ENCODE measurements at regions not wholly inside any gene's neighbourhood (a gene's known extent, or its start where the extent isn't known, plus 50 kb on each side); places are given as distances from the start of the nearest gene placed in this dataset.

GRCh38 chr17:70642059-70642458 lies 472.7 kb downstream of the KCNJ2 start:
- no peak for ATAC-seq
- TF ChIP-seq, protein P1, sequence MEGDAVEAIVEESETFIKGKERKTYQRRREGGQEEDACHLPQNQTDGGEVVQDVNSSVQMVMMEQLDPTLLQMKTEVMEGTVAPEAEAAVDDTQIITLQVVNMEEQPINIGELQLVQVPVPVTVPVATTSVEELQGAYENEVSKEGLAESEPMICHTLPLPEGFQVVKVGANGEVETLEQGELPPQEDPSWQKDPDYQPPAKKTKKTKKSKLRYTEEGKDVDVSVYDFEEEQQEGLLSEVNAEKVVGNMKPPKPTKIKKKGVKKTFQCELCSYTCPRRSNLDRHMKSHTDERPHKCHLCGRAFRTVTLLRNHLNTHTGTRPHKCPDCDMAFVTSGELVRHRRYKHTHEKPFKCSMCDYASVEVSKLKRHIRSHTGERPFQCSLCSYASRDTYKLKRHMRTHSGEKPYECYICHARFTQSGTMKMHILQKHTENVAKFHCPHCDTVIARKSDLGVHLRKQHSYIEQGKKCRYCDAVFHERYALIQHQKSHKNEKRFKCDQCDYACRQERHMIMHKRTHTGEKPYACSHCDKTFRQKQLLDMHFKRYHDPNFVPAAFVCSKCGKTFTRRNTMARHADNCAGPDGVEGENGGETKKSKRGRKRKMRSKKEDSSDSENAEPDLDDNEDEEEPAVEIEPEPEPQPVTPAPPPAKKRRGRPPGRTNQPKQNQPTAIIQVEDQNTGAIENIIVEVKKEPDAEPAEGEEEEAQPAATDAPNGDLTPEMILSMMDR (IDR thresholded peaks at IDR 0.05): no peak
- H3K4me3 ChIP-seq: no peak overlapping the region
- intact Hi-C loops (cut with DNase I): no loop called here
- DNase-seq: no peak
- no peaks in the 10 kb centered on the region for H3K36me3 ChIP-seq
- H3K9me3 ChIP-seq: no peaks in the 10 kb centered on the region
- no peak overlapping the region for H3K27ac ChIP-seq
- H3K4me1 ChIP-seq: no peaks in the 10 kb centered on the region
- H3K27me3 ChIP-seq (ENCODE audit: low read depth): no peaks in the 10 kb centered on the region

DNA sequence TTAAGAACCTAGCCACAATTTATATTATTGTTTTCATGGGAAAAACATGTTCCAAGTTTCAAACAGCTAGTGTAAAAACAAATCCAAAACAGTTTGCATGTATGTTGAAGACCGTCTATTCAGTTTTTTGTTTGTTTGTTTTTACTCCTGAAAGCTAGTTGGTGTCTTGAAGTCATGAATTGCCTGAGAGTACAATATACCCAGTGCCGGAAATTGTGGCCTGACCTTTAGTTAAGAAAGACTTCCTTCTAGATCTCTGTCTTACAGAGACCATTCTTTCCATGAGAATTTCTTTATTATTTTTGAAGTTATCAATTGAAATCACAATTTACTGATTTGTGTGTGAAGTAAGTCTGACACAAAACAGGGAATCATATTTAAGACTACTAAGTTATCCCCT lies 474.8 kb downstream of the KCNJ2 start:
- TF ChIP-seq, protein P1 (IDR thresholded peaks at IDR 0.05): no peak
- ATAC-seq (no peak), DNase-seq (no peak)
- no peaks in the 10 kb centered on the region for H3K36me3 ChIP-seq
- no peaks in the 10 kb centered on the region for H3K9me3 ChIP-seq
- intact Hi-C loops (cut with DNase I): no loop called here
- H3K4me3 ChIP-seq: no peak overlapping the region
- H3K4me1 ChIP-seq: no peaks in the 10 kb centered on the region
- no peaks in the 10 kb centered on the region for H3K27me3 ChIP-seq (ENCODE audit: low read depth)
- H3K27ac ChIP-seq: no peak overlapping the region

GRCh38 chr17:70646673-70647072 lies 477.3 kb downstream of the KCNJ2 start:
- TF ChIP-seq, protein P1 (IDR thresholded peaks at IDR 0.05): no peak
- intact Hi-C loops (cut with DNase I): no loop called here
- H3K4me3 ChIP-seq: no peak overlapping the region
- H3K36me3 ChIP-seq: no peaks in the 10 kb centered on the region
- no peaks in the 10 kb centered on the region for H3K9me3 ChIP-seq
- DNase-seq (no peak), ATAC-seq (no peak)
- H3K4me1 ChIP-seq: no peaks in the 10 kb centered on the region
- no peak overlapping the region for H3K27ac ChIP-seq
- no peaks in the 10 kb centered on the region for H3K27me3 ChIP-seq (ENCODE audit: low read depth)

DNA sequence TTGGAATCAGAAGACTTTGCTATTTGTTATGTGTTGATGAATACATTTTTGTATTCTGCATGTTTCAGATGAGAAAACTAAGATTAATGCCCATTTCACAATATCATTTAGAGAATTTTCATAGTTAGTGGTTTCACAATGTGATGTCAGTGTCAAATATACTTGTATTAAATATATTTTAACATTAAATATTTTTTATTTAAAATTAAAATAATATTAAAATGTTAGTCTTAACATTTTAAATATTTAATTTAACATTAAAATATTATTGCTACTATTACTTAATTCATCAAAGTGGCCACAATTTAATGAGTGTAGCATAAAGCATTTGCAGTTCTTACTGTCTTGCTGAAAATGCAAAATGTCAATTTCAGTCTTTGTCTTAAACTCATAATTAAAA lies 478.8 kb downstream of the KCNJ2 start:
- no peaks in the 10 kb centered on the region for H3K9me3 ChIP-seq
- no peak for ATAC-seq
- H3K27me3 ChIP-seq (ENCODE audit: low read depth): no peaks in the 10 kb centered on the region
- no peak for DNase-seq
- no peaks in the 10 kb centered on the region for H3K36me3 ChIP-seq
- no peak overlapping the region for H3K27ac ChIP-seq
- TF ChIP-seq, protein P1 (IDR thresholded peaks at IDR 0.05): no peak
- no peaks in the 10 kb centered on the region for H3K4me1 ChIP-seq
- intact Hi-C loops (cut with DNase I): no loop called here
- H3K4me3 ChIP-seq: no peak overlapping the region

- intact Hi-C loops (cut with DNase I): no loop called here
- DNase-seq (no peak), ATAC-seq (no peak)
- H3K4me3 ChIP-seq: no peak overlapping the region
- H3K4me1 ChIP-seq: no peaks in the 10 kb centered on the region
- TF ChIP-seq, protein P1 (IDR thresholded peaks at IDR 0.05): no peak
- H3K27me3 ChIP-seq (ENCODE audit: low read depth): no peaks in the 10 kb centered on the region
- H3K27ac ChIP-seq: no peak overlapping the region
- no peaks in the 10 kb centered on the region for H3K36me3 ChIP-seq
- no peaks in the 10 kb centered on the region for H3K9me3 ChIP-seq
Observed at GRCh38 chr17:70653850-70654249, 484.5 kb downstream of the KCNJ2 start.

DNA sequence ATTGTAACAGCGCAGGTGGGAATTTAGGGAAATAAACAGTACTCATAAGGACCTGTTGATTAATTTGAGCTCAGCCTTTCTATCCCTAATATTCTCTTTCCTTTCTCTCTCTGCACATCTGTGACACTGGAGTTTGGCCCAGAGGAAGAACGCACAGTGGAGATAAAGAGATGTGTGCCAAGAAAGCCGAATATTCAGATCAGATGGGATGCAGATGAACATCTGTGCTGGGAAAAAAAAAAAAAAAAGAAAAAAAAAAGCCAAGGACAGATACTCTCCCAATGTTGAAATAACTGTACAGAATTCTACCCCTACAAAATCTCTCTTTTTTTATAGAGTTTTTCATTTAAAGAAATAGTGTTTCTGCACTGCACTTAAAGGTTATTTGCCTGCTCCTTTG lies 485.4 kb downstream of the KCNJ2 start:
- H3K36me3 ChIP-seq: no peaks in the 10 kb centered on the region
- H3K4me1 ChIP-seq: no peaks in the 10 kb centered on the region
- intact Hi-C loops (cut with DNase I): no loop called here
- TF ChIP-seq, protein P1 (IDR thresholded peaks at IDR 0.05): no peak
- no peaks in the 10 kb centered on the region for H3K27me3 ChIP-seq (ENCODE audit: low read depth)
- no peak for DNase-seq
- no peak for ATAC-seq
- H3K4me3 ChIP-seq: no peak overlapping the region
- no peaks in the 10 kb centered on the region for H3K9me3 ChIP-seq
- no peak overlapping the region for H3K27ac ChIP-seq

All from lower lobe of right lung (tissue), 2 donors.